NT2/D1 (cell line): ENCODE measurements at regions not wholly inside any gene's neighbourhood (a gene's known extent, or its start where the extent isn't known, plus 50 kb on each side); places are given as distances from the start of the nearest gene placed in this dataset.

Experiments
- DNase-seq: peaks from one replicate; pipeline ENCODE4 v3.0.0-alpha.2; 2011; ENCODE audit warnings: low read depth, low spot score
- H3K27me3 ChIP-seq: 2 replicates; pipeline ENCODE4 v1.6.0; 2011; ENCODE audit warnings: mild to moderate bottlenecking; ENCODE audit not compliant: insufficient read length, insufficient read depth
- H3K36me3 ChIP-seq: 2 replicates; pipeline ENCODE4 v1.6.1; 2011; ENCODE audit warnings: mild to moderate bottlenecking, low read length, mixed read lengths; ENCODE audit not compliant: insufficient read depth, insufficient read length
- H3K4me1 ChIP-seq: 2 replicates; pipeline ENCODE4 v1.5.1; 2011; ENCODE audit not compliant: insufficient read depth, insufficient read length
- H3K4me3 ChIP-seq: 2 replicates; pipeline ENCODE4 v1.5.1; 2011; ENCODE audit warnings: low read depth; ENCODE audit not compliant: insufficient read length
- H3K9ac ChIP-seq: 2 replicates; pipeline ENCODE4 v1.6.0; 2011; ENCODE audit warnings: low read depth; ENCODE audit not compliant: insufficient read length
- H3K9me3 ChIP-seq: 2 replicates; pipeline ENCODE4 v1.5.1; 2011; ENCODE audit warnings: mild to moderate bottlenecking, low read length; ENCODE audit not compliant: insufficient read depth
- SUZ12 ChIP-seq: IDR thresholded peaks from 2 replicates; pipeline ENCODE4 v1.6.1; 2011; ENCODE audit not compliant: insufficient read length, insufficient read depth; ENCODE audit errors: extremely low read depth
- YY1 ChIP-seq: IDR thresholded peaks from 2 replicates; pipeline ENCODE4 v1.6.1; 2011; ENCODE audit not compliant: insufficient read length, insufficient read depth
- ZNF274 ChIP-seq: IDR thresholded peaks from 2 replicates; pipeline ENCODE4 v1.6.1; 2011; ENCODE audit warnings: mild to moderate bottlenecking, low read depth, low read length

DNA sequence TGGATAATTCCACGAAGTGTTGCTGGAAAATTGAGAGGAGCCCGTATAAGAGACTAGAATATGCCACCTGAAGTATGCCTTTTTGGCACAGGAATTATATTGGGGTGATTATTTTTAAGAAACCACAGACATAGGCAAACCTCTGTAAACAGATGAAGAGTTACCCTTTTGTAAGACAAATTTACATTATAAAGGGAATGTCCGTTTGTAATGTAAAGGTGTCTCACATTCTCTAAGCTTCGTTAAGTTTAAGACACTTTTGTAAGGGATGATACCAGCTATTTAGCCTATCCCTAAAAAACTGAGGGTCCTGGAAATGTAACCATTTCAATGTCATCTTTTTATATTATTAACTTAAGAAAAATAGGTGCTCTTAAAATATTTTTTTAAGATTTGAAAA, 432.8 kb upstream of the SYT4 start:
- H3K4me3 ChIP-seq = no peak overlapping the region
- no peak overlapping the region for H3K9ac ChIP-seq
- no peak for DNase-seq
- no peaks in the 10 kb centered on the region for H3K9me3 ChIP-seq
- no peaks in the 10 kb centered on the region for H3K36me3 ChIP-seq
- no peaks in the 10 kb centered on the region for H3K27me3 ChIP-seq
- H3K4me1 ChIP-seq = no peaks in the 10 kb centered on the region
- TF ChIP-seq YY1 (no peak), SUZ12 (no peak), ZNF274 (no peak)

DNA sequence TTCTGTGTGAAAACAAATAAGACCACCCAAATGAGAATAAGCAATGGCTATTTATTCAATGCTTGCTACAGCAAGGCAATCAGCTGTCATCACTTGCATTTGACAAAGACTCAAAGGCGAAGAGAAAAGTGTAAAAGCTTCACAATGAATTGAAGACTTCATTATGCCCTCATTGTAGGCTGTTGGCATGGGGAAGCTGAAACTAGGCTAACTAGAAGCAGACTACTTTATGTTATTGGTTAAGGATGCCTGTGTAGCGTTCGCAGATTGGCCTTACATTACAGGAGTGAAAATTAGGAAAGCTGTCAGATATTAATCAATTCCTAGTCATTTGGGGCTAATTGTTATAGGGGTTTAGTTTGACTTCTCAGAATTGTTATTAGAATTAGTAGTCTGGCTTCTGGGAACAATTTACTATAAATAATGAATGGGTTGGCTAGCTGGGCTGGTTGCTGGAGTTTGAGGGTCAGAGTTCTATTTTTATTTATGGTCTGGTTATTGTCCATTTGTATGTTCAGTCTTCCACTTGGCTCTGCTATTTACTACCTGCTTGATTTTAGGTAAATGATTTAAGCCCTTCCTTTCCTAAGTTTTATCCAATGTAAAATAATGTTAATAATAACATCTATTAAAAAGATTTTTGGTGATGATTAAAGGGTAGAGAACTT, 437.2 kb upstream of the SYT4 start:
- Histone ChIP-seq H3K27me3 (no peaks in the 10 kb centered on the region), H3K9me3 (no peaks in the 10 kb centered on the region), H3K36me3 (no peaks in the 10 kb centered on the region), H3K9ac (no peak overlapping the region), H3K4me3 (no peak overlapping the region), H3K4me1 (no peaks in the 10 kb centered on the region)
- no peak for TF ChIP-seq ZNF274
- no peak for TF ChIP-seq YY1
- no peak for TF ChIP-seq SUZ12
- no peak for DNase-seq

DNA sequence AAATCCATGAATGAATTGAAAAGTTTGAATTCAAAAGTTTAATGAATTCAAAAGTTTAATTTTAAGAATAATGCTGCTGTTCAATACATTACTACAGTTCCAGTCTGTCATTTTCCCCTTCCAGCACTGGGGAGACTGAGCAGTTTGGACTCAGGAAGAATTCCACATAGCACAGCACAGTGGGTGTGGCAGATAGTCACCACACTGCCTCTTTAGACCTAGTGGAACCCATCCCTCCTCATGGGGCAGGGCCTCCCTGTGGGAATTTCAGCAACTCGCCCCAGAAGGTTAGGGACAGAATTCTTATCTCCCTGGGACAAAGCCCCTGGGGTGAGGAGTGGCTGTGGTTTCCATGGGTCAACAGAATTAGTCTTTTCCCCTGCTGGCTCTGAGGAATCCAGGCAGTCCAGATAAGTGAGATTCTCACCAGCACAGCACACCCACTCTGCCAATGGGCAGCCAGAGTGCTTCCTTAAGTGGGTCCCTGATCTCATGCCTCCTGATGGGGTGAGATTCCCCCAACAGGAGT, 442.0 kb upstream of the SYT4 start:
- H3K9me3 ChIP-seq = no peaks in the 10 kb centered on the region
- H3K4me3 ChIP-seq = no peak overlapping the region
- no peak overlapping the region for H3K9ac ChIP-seq
- no peaks in the 10 kb centered on the region for H3K27me3 ChIP-seq
- H3K36me3 ChIP-seq = no peaks in the 10 kb centered on the region
- DNase-seq = no peak
- no peak for TF ChIP-seq YY1
- no peak for TF ChIP-seq ZNF274
- no peak for TF ChIP-seq SUZ12
- no peaks in the 10 kb centered on the region for H3K4me1 ChIP-seq

DNA sequence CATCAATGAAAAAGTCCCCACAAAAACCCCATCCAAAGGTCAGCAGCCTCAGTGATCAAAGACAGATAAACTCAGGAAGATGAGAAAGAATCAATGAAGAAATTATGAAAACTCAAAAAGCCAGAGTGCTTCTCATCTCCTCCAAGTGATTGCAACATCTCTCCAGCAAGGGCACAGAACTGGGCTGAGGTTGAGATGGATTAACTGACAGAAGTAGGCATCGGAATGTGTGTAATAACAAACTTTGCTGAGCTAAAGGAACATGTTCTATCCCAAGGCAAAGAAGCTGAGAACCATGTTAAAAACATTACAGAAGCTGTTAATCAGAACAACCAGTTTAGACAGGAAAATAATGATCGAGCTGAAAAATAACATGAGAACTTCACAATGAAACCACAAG, 442.8 kb upstream of the SYT4 start:
- DNase-seq = no peak
- Histone ChIP-seq H3K9ac (no peak overlapping the region), H3K36me3 (no peaks in the 10 kb centered on the region), H3K4me1 (no peaks in the 10 kb centered on the region), H3K9me3 (no peaks in the 10 kb centered on the region), H3K4me3 (no peak overlapping the region), H3K27me3 (no peaks in the 10 kb centered on the region)
- TF ChIP-seq ZNF274 (no peak), YY1 (no peak), SUZ12 (no peak)

DNA sequence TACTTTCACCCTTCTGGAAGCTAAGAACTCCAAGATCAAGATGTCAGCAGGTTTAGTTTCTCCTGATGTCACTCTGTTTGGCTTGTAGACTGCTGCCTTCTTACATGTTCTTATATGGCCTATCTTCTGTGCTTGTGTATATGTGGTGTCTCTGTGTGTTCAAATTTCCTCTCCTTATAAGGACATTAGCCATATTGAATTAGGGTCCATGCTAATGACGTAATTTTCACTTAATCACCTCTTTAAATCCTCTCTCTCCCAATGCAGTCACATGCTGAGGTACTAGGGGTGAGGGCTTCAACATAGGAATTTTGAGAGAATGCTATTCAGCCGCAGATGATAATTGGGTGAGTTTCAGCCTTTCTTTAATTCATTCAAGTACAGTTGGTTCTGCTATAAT, 458.3 kb upstream of the SYT4 start:
- no peaks in the 10 kb centered on the region for H3K4me1 ChIP-seq
- H3K9ac ChIP-seq = no peak overlapping the region
- H3K36me3 ChIP-seq = no peaks in the 10 kb centered on the region
- DNase-seq = no peak
- H3K9me3 ChIP-seq = no peaks in the 10 kb centered on the region
- TF ChIP-seq ZNF274 (no peak), YY1 (no peak), SUZ12 (no peak)
- no peaks in the 10 kb centered on the region for H3K27me3 ChIP-seq
- H3K4me3 ChIP-seq = no peak overlapping the region

DNA sequence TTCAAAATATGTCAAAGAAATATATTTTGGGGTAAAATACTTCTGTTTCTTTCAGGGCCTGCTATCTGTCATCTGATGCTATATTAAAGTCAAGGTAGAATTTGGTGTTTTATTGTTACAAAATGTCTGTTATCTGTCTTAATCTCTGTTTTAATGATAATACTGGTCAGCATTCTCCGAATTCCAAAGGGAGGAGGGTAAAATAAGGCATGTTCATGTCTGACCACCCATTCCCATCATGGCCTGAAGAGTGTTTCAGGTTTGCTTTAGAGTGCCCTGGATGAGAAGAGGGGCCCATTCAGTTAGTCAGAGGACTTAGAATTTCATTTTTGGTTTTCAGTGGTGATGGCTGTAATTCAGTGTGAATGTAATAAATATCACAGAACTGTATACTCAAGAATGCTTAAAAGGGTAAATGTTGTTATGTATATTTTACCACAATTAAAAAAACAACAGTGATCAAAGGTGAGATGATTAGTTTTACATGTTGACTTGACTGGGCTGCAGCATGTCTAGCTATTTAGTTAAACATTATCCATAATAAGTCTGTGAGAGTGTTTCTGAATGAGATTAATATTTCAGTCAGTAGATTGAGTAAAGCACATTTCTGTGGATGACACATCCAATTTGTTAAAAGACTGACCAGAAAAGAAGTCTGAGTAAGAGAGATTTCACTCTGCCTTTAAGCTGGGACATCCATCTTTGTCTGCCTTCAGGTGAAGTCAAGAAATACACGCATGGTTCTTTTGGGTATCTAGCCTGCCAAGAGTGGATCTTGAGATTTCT, 467.9 kb upstream of the SYT4 start:
- no peaks in the 10 kb centered on the region; the same call in 1 of the 2 replicates for H3K9me3 ChIP-seq
- H3K27me3 ChIP-seq = no peaks in the 10 kb centered on the region
- no peak for TF ChIP-seq ZNF274
- TF ChIP-seq YY1 = no peak
- TF ChIP-seq SUZ12 = no peak
- no peaks in the 10 kb centered on the region for H3K4me1 ChIP-seq
- H3K4me3 ChIP-seq = no peak overlapping the region
- H3K9ac ChIP-seq = no peak overlapping the region
- H3K36me3 ChIP-seq = no peaks in the 10 kb centered on the region
- DNase-seq = no peak

DNA sequence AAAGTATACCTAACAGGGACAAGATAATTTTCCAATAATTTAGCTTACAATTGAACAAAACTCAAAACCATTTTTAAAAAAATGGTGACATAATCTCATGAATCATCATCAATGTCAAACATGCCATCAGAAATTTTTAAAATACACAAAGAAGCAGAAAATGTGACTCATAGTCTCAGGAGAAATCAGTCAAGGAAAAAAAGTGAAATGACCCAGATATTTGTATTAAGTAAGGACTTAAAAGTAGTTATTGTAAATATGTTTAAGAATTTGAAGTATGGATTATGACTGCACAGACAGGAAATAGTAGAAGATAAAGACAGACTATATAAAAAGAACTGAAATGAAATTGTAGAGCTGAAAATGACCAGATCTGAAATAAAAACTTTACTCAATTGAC, 473.9 kb upstream of the SYT4 start:
- H3K4me1 ChIP-seq = no peaks in the 10 kb centered on the region
- H3K4me3 ChIP-seq = no peak overlapping the region
- H3K36me3 ChIP-seq = no peaks in the 10 kb centered on the region
- no peaks in the 10 kb centered on the region; the same call in 1 of the 2 replicates for H3K9me3 ChIP-seq
- no peak for DNase-seq
- no peak for TF ChIP-seq YY1
- no peak for TF ChIP-seq SUZ12
- no peak for TF ChIP-seq ZNF274
- no peak overlapping the region for H3K9ac ChIP-seq
- H3K27me3 ChIP-seq = no peaks in the 10 kb centered on the region
